Activated CD8-positive, alpha-beta memory T cell treated with anti-CD3 and anti-CD28 coated beads, Interleukin-2, amount 50 U/mL, for 48 hours (primary cell): ENCODE measurements at regions not wholly inside any gene's neighbourhood (a gene's known extent, or its start where the extent isn't known, plus 50 kb on each side); places are given as distances from the start of the nearest gene placed in this dataset.

Experiments used
- DNase-seq: peaks from one replicate; pipeline ENCODE4 v3.0.0-alpha.2; 2020

DNA sequence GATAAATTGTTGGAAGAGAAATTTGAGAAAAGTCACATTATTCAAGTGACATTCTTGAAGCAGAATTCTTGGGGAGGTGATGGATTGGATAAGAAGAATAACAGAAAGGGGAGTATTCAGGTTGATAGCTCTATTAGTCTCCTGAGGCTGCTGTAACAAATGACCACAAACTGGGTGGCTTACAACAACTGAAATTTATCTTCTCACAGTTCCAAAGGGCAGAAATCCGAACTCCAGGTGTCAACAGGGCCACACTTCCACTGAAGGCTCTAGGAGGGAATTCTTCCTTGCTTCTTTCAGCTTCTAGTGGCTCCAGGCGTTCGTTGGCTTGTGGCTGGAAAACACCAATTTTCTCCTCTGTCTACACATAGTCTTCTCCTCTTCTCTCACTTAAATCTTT is 99.8 kb downstream of the TES start:
- DNase-seq: no peak

DNA sequence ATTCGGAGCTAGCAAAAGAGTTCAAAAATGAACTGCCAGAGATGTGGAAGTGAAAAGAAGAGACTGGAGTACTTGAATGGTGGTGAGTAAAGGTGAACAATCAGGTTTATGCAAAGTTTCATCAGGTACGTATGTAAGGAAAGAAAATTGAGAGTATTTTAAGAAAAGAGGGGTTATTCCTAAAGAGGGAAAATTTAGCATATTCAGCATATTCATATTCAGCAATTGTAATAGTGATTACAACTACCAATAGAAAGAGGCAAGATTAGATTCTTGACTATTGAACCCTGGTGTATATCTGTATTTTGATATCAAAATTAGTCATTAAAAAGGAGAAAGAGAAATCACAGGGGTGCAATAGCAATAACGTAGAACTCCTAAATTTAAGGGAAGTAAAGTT is 100.9 kb downstream of the TES start:
- no peak for DNase-seq

DNA sequence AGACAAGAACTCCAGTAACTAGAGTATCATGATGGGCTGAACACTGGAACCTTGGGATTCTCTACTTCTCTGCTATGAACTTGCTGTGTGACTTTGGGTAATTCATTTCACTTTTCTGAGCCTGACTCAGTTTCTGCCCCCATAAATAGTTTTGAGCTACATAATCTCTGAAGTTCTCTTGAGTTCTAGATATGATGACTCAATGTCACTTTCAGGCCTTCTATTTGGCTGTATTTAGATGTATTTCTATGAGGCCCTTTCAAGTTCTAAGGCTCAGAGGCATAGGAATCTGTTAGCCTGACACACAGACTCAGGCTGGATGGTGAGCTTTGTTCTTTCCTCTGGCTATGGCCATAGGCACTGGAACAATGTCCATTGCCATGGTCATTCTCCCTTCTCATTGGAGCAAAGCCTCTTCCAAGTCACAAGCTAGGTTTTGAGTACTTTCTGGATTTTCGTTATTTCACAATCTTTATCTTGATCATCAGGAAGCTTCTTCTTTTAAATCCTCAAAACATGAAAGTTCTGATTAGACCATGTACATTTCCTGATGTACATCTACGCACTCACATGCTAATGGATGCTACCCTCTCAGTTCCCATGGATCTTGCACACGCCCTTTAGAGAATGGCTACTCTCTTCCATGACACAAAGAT is 101.6 kb downstream of the TES start:
- no peak for DNase-seq

DNA sequence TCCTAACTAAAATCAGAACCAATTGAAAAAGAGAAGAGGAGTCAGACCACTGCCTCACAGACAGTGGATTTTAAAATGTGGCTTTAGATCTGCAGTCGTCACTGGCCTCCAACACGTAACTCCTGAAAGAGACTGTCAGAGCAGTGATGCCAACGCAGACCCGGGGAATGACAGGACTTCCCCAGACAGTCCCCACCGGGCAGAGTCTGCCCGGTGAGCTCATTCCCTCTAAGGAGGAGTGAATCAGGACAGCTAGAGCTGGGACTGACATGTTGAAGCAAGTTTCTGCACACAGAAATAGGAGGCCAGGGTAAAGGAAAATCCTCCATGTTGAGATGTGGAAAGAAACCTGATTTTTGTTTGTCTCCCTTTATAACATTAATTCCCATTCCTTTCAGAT is 105.0 kb downstream of the TES start:
- no peak for DNase-seq

DNA sequence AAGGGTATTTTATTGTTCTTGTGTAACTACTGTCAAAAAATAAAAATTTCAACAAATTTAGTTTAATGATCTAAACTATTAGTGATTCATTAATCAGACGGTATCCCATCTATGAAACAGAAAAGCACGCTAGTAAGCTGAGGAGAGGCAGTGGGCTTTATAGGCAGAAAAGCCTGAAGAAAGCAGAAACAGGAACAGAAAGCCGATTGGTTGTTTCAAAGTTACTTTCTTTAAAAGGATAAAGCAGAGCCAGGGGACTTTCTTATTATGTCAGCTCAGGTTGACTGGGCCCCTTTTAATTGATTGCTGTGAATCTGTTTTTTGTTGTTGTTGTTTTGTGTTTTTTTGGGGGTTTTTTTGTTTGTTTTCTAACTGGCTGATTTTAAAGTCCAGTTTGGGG is 105.5 kb downstream of the TES start:
- DNase-seq: no peak

DNA sequence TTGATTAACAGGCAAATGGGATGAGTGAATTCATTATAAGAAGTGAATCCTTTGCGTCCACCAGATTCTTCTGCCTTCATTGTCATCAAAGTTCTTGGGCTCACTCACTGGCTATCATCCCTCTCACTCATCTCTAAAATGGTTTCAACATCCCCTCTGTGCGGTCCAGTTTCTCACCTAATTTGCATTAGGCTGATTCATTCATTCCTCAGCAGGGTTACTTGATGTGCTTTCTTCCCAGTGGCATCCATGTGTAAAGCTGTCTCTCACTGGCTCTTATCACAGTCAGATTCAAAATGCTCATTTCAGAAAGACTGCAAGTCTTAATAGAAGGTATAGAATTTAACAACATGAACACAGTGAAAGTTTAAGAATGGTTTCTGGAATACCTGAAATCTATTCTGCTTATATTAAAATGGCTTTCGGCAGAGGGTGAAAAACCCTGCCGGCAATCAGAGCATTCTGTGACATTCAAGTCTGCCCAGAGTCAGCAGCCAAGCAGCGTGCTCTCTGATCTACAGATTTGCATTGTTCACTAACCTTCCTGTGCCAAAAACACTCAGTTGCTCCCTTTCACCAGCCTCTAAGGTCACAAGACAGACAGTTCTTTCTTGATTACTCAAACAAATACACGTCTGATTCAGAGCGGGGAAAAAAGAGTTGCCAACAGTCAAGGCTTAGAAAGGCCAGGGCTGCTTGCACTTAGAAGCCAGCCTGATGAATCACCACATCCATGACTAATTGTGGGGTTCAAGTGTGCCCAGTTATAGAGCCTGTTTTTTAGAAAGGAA is 106.7 kb downstream of the TES start:
- peak; percentile 51 for DNase-seq

DNA sequence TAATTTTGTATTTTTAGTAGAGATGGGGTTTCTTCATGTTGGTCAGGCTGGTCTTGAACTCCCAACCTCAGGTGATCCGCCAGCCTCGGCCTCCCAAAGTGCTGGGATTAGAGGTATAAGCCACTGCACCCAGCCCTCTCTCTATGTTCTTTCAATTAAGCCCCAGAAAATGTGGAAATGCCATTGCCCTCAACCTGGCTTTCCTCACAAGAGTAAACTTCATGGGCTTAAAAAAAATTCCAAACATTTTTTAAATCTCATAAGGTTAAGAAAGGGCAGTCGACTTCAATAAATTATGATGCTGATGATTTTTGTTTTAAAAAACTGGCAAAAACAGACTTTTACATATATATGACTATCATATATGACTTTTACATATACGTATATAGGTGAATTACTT is 107.6 kb downstream of the TES start:
- no peak for DNase-seq

DNA sequence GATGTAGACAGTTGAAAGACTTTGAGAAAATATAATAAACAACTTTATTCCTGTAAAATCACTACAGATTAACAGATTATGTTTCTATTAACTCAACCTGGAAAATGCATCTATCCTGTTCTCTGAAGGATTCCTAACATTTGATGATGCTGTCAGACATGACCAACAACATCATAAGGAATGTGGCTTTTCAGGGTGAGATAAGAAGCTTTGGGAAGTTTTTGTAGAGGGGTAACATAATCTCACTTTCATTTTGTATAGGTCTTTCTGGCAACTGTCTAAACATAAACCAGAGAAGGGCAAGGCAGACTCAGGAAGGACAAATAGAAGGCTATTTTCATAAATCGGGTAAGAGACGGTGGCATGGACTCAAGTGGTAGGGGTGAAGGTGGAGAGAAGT is 112.2 kb downstream of the TES start:
- DNase-seq: no peak

DNA sequence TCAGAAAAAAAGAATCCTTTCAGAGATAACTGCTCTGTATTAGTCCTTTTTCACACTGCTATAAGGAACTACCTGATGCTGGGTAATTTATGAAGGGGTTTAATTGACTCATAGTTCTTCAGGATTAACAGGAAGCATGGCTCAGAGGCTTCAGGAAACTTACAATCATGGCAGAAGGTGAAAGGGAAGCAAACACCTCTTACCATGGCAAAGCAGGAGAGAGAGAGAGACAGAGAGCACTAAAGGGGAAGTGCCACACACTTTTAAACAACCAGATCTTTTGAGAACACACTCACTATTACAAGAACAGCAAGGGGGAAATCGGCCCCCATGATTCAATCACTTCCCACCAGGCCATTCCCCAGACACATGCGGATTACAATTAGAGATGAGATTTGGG is 114.2 kb downstream of the TES start:
- DNase-seq: no peak

DNA sequence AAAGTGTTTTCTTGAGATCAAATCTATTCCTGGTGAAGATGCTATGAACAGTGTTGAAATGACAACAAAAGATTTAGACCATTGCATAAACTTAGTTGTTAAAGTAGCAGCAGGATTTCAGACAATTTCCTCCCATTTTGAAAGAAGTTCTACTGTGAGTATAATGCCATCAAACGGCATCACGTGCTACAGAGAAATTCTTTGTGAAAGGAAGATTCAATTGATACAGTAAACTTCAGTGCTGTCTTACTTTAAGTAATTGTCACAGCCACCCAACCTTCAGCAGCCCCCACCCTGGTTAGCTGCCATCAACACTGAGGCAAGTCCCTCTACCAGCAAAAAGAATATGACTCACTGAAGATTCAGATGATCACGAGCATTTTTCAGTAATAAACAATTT is 115.2 kb downstream of the TES start:
- no peak for DNase-seq

DNA sequence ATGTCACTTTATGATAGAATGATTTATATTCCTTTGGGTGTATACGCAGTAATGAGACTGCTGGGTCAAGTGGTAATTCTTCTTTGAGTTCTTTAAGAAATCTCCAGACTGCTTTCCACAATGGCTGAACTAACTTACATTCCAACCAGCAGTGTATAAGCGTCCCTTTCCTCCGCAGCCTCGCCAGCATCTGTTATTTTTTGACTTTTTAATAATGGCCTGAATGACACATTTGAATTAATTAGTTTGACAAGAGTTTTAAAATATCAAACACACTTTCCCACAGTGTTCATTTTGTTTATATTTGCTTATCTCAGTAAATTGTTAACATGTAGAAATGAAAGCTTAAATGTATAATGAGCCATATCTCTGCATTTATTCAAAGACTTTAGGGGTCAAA is 116.8 kb downstream of the TES start:
- no peak for DNase-seq

DNA sequence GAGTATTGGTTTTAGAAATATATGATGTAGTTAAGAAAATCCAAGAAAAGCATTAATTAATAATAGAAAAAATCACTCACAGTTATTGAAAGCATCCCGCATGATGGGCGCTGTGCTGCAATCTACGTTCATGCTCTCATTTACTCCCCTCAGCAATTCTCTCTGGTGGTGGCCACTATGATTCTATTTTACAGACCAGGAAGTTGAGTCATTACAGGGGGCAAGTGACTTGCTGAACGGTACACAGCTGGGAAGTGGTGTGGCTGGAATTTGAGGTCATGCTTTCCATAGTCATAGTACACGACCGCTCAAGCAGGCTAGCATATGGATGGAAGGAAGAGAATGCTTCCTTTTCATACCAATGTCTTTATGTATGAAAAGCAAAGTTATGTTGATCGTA is 117.4 kb downstream of the TES start:
- DNase-seq: no peak

DNA sequence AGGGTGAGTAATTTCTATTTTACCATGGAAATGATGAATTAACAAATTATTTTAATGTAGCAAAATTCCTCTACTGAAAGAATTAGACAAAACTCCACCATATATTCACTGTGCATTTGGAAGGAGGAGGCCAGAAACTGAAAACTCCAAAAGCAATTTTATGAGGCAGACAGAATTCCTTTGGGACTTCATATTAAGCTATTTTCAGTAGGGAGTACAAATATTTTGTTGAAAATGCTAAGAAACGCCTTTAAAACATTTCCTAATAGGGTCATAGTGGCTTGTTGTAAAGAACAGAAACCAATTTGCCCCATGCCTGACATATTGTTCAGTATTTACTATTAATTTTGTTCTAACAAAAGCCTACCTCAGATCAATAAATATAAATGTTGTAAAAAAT is 117.8 kb downstream of the TES start:
- DNase-seq: no peak

DNA sequence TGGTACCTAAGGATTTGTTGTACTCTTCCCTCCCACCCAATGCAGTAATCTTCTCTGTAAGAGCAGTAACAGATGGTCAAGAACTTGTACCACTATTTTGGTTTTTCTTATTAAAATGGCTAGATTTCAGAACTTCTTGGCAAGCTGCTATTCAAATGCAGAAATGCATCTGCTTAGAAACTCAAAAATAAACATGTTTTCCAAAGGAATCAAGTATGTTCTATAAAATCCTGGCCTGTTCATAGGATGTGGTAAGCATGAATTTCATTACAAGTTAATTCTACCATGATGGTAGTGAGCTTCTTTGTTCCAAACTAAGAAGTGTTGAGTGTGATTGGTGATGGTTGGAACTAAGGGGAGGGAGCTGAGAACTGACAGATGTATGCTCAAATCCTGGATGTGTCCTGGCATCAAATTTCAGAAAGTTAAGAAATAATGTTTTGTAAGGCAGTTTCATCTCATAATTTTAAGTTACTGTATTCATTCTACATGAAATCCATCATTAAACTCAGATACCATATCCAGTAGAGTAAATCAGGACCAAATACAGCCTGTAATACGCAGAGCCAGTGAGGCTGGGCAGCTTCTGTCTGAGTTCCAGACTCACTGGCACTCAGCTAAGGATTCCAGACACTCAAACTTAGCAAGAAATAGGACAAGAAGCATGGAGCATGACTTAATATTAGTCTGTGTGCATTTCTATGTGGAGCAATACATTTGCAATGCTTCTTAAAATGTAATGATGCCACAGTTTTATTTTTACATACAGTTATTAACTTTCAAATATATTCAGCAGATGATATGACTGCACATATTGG is 119.6 kb downstream of the TES start:
- no peak for DNase-seq

DNA sequence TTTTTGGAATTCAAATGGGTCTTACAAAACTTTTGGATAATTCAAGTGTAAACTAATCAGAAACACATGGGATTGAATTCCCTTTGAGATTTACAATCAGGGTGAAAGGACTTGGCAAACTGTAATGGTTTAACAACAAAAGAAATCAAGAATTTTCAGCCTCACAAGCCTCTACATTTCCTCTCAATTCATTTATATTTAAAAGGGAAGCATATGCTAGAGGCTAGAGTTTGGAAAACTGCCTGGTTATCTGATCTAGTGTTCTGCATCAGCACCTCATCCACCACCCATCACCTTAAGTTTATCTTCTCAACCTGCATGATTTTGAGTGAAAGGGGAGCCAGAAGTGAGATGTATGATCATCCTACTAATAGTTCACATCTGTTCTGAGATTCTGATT is 120.7 kb downstream of the TES start:
- no peak for DNase-seq

DNA sequence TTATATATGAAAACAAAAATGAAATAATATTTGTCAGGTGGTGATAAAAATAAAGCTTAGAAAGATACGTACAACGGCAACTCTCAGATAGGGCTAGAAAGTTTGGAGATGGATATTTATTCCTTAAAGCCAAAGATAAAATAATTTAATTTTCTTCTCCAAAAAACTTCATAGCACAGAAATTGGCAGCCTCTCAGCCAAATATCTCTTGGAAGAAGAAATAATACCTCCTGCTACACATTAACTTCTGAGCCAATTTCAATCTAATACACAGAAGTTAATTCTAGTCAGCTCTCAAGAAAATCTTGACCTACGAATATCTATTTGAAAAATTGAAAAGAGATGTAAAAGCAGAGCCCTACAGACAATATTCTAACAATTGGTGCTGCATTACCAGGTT is 122.4 kb downstream of the TES start:
- no peak for DNase-seq

DNA sequence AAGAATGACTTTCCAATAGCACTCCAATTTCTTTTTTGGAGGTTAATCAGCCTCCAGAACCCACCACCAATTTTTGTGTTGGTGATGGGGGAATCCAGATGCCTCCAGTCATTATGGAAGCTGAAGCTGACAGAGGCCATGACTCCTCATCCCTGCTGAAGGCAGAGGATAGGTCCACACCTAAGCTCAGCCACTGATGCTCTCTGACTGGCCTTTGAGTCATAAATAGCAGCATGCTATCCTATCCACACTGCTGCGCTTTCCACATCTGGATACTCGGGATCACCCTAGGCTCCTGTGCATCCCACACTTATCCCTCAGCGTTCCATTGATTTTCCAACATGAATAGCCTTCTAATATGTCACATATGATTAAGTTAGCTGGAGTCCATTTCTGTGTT is 124.2 kb downstream of the TES start:
- DNase-seq: no peak

DNA sequence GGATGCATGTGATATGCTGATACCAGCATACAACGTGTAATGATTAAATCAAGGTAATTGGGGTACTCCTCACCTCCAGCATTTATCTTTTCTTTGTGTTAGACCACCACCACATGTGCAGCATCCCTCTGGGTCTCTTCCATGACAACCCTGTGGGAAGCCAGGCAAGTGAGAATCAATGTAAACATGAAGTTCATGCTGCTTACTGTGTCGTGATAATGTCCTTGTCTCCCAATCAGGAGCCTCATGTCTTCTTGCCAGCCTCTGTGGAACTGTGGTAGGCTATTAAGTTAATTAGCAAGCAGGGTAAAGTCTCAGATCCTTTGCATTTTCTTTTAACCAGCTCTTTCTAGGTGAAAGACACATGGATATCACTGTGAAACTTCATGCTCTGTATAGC is 126.7 kb downstream of the TES start:
- DNase-seq: no peak

DNA sequence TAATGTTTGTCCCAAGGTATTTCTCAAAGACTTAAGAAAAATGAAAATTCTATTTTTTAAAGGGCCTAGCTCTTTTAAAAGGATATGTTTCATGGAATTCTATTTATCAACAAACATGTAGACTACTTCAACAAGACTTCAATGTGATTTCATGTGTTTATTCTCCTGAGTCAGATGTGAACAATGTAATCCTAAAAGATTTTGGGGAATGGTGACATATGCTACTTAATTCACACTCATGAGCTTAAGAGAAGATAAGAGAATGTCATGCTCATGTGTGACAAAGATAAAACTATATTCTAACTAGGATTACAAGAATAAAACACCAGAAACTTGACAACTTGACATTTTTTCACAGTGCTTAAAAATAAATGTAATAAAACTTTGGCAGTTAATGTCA is 127.5 kb downstream of the TES start:
- DNase-seq: no peak

DNA sequence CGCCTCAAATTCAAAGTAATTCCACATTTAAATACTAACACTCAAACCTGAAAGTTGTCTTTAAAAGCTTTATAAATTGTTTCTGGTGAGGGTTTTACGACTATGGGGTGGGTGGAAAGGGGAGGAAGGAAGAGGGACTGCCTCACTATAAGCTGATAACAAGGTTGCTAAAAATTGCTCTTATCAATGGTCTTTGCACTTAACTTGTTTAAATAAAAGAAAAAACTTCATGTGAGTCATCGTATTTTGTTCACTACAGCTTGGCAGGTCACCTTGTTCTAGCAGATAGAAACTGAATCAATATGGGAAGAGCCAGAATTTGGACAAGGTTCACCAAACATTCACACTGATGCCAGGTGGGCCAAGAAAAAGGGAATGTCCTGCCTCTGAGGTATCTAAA is 129.2 kb downstream of the TES start:
- DNase-seq: no peak

DNA sequence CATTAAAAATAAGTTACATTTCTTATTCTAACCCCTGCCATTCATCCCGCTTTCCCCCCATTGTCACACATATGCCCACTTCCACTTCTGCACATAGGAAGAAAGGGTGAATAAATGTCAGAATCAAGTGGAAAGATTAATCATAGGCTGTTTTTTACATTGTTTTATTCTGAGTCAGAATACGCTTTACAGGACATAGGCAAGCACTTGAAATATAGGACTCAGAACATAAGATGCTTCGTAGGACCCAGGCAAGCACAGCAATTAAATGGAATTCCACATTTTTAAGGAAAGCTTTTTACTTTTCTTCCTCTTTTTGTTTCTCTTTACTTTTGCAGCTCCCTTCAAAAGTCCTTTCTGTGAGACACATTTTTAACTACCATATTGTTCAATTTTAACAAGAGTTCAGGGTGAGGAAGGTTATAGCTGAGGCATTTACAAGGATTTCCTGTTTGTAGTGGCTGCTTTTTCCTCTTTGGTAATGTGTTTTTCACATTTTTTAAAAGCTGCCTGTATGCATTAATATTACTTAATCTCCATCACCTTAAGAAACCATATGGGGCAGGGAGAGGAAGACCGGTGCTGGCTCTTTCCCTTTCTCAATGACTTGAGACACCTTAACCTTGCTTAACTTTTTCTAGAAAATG is 130.0 kb downstream of the TES start:
- no peak for DNase-seq

DNA sequence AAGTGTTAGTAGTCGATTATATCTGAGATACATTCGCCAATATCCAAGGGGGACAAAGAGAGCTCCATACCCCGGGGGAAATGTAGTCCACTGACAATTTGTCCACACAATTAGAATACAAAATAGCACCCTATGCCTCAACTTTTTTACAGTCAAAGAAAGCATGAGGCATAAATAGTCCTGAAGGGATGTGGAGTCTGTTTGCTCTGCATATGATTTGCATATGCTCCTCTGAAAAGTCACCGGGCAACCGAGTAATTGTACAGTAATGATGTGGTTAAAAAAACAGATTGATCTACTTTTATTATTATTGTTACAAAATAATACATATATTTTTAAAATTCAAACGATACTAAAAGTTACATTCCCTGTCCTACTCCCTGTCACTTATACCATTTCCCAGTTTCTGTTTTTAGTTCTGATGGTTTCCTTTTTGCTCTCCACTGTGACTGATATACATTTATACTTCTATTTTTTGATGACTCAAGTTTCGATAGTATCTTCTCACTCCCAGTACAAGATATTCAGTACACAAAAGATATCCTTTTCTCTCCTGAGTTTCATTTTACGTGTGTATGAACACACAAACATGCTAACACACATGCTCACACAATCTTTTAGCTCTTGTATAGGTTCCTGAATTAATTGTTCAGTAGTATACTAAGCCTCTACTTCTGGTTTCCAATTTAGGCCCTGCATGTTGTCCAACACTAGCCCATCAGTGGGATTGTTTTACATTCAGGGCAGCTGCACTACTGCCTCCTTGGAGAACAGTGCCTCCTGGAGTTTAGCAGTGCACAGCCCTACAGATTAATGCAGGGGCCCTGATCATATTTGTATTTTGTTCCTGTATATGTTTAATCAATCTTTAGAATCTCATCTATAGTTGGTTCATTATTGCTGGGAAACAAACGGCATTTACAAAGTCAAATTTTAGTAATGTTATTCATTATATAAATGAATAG is 130.9 kb downstream of the TES start:
- no peak for DNase-seq
